ENCODE measurements at regions not wholly inside any gene's neighbourhood (a gene's known extent, or its start where the extent isn't known, plus 50 kb on each side); places are given as distances from the start of the nearest gene placed in this dataset.
"Not testable (repeated sequence)": the region's sequence is repeated elsewhere in the genome, so short reads cannot be mapped to it uniquely, and the experiment has no call there.

DNA sequence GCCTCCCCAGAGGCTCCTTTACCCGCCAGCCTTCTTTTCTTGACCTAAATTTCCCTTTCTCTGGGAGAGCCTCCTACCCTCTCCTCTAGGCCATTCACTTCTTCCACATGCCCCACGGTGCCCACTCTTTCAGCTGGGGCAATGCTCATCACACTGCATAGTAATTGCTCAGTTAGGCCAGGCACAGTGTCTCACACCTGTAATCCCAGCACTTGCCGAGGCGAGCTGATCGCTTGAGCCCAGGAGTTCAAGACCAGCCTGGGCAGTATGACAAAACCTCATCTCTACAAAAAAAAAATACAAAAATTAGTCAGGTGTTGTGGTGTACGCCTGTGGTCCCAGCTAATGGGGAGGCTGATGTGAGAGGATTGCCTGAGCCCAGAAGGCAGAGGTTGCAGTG, 1956.7 kb downstream of the FOXD4L5 start:
- TF ChIP-seq, protein P1, sequence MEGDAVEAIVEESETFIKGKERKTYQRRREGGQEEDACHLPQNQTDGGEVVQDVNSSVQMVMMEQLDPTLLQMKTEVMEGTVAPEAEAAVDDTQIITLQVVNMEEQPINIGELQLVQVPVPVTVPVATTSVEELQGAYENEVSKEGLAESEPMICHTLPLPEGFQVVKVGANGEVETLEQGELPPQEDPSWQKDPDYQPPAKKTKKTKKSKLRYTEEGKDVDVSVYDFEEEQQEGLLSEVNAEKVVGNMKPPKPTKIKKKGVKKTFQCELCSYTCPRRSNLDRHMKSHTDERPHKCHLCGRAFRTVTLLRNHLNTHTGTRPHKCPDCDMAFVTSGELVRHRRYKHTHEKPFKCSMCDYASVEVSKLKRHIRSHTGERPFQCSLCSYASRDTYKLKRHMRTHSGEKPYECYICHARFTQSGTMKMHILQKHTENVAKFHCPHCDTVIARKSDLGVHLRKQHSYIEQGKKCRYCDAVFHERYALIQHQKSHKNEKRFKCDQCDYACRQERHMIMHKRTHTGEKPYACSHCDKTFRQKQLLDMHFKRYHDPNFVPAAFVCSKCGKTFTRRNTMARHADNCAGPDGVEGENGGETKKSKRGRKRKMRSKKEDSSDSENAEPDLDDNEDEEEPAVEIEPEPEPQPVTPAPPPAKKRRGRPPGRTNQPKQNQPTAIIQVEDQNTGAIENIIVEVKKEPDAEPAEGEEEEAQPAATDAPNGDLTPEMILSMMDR (IDR thresholded peaks at IDR 0.05) = not testable (repeated sequence)
- TF ChIP-seq EZH2, EZH2phosphoT487 (IDR thresholded peaks at IDR 0.05): not testable (repeated sequence)

Data from neural progenitor cell (in vitro differentiated cells).